HG03575 (cell line): ENCODE measurements at regions not wholly inside any gene's neighbourhood (a gene's known extent, or its start where the extent isn't known, plus 50 kb on each side); places are given as distances from the start of the nearest gene placed in this dataset.

Experiments used
- ATAC-seq: cut with Tn5 transposase; IDR thresholded peaks from one replicate; pipeline ENCODE4 v1.9.1; 2021; ENCODE audit not compliant: unreplicated experiment, insufficient number of reproducible peaks, low FRiP score; ENCODE audit errors: extremely low read depth

DNA sequence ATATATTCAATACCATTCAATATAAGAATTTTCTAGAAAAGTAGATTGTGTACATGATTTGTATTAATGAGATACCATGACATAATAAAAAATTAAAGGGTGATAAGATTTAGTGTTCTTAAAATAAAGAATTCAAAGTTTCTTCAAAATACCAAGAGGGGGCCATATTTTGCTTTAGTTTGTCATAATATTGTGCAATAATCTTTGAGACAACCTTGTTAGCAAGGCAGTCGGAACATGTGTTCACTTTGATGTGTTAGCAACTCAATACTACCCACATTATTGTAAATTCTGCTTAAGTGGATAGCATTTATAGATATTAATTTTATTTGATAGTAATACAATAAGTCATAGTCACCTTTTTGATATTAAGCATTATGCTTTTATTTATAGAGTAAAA is 241.3 kb upstream of the PDGFD start:
- no peak for ATAC-seq

DNA sequence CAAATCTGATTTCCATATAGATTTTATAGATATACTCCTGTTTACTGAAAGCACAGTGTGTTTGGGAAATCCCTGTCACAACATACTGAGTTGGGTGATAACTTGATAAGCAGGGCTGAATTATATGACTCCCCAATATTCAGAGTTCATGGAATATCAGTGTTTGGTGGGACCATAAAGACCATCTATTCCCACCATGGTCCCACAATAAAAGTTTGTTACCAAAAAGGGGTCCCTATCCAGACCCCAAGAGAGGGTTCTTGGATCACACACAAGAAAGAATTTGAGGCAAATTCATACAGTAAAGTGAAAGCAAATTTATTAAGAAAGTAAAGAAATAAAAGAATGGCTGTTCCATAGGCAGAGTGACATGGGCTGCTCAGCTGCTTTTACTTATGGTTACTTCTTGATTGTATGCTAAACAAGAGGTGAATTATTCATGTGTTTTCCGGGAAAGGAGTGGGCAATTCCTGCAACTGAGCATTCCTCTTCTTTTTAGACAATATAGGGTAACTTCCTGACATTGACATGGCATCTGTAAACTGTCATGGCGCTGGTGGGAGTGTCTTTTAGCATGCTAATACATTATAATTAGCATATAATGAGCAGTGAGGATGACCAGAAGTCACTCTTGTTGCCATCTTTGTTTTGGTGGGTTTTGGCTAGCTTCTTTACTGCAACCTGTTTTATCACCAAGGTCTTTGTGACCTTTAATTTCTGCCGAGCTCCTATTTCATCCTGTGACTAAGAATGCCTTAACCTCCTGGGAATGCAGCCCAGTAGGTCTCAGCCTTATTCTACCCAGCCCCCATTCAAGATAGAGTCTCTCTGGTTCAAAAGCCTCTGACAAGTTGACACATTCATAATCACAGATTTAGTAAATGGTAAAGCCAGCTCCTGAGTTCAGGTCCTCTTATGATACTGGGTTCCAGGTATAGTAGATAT is 240.6 kb upstream of the PDGFD start:
- no peak for ATAC-seq

DNA sequence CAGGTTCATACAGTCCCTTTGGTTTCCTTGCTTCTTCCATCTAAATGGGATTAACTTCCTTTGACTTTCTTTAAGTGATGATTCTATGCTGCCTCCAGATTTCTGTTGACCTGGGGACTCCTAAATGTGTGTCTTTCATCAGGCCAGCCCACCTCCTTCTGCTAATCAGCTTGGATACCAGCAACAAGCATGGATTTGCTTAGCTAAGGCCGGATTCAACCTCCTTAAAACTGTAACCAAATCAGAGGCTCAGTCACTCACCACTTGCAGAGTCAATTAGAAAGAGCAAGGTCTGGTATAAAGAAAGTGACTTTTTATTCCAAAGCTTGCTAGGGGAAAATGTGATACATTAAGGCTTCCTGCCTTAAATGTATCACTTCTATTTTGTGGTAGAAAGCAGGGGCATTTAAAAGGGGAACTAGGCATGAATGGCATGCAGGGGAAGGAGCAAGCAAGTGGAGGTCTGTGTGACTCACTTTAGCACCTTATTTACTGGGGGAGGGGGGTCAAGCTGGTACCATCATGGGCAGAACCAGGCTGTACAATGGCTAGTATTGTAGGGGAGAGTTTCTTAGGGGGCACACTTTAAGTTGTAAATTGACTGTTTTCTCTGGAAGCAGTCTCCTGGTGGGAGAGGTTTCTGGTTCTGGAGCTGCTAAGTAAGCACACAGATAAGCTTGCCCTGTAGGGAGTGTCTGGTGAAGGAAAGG is 239.0 kb upstream of the PDGFD start:
- ATAC-seq, result no peak

DNA sequence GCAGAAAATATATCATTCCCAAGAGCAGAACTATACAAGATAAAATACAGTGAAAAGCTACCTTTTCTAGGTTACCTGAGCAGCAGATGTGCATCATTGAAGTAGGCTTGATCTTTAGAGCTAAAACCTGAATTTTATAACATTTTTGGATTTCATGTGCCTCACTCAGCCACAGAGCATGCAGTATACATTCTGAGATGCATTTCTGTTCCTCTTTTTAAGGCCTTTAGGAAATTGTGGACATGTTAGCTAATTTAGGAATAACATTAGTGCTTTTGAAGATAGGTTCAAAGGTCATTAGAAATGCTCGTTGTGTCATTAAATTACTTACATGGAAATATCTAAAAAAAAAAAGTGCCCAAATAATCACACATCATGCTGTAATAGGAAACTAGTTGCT is 230.6 kb upstream of the PDGFD start:
- no peak for ATAC-seq

DNA sequence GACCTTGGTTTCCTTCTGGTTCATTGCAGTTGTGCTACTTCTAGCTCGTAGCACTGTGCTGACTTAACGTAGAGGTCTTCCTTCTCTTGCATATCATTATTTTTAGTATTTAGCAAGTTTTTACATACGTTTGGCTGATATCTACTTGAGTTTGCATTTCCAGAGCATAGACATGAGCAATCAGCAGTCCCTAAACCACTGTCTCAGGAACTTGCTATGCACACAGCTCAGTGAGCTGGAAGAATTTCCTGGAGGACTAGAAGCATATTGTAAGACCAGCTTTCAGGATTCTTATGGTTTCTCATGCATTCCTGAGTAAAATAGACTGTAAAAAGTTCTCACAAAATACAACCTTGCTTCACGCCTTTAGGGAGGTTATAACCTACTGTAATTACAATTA is 226.7 kb upstream of the PDGFD start:
- ATAC-seq, result no peak

DNA sequence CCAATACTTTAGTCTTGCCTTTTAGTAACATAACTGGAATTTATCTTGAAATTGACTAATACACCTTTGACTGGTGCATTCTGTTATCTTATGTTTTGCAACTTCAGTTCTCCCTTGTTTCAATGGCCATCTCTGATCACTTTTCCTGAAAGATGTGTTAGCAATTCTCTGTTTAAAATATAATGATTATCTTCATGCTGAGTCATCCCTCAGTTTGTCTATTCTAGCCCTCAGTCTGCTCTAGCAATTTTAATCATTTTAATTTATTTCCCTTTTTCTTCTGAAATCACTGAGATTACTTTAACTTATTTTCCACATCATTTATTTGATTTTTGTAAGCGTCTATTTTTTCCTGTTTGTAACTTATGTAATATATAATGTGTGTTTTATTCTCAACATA is 221.9 kb upstream of the PDGFD start:
- no peak for ATAC-seq

DNA sequence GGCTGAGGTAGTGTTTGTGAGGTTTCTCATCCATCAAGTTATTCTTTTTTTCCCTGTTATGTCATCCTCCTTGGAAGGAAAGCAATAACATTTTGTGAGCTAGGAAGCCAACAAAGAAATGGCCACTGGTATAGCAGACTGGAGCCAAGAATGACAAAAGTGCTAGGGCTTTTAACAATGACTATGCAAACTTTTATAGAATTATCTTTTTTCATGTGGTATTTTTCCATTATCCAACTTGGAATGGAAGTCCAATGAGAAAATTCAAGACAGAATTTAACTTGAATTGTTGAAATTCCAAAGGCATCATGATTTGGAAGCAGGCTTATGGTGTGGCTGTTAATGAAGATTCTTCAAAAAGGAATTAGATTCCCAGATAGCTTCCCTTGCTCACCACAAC is 216.4 kb upstream of the PDGFD start:
- ATAC-seq, result no peak

DNA sequence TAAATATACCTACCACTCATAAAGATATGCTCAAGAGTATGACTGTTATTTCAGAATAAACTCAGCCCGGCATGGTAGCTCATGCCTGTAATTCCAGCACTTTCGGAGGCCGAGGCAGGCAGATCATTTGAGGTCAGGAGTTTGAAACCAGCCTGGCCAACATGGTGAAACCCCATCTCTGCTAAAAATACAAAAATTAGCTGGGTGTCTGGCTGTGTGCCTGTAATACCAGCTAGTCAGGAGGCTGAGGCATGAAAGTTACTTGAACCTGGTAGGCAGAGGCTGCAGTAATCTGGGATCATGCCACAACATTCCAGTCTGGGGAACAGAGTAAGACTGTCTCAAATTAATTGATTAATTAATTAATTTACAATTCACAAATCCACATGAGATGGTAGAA is 208.2 kb upstream of the PDGFD start:
- ATAC-seq, result no peak

DNA sequence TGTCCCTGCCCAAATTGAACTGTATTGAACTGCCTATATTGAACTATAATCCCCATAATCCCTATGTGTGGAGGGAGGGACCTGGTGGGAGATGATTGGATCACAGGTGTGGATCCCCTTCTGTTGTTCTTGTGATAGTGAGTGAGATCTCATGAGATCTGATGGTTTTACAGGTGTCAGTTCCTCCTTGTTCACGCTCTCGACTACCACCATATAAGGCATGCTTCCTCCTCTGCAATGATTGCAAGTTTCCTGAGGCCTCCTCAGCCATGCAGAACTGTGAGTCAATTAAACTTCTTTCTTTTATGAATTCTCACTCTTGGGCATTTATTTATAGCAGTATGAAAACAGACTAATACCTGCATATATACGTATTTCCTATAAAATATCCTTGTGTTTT is 206.5 kb upstream of the PDGFD start:
- no peak for ATAC-seq

DNA sequence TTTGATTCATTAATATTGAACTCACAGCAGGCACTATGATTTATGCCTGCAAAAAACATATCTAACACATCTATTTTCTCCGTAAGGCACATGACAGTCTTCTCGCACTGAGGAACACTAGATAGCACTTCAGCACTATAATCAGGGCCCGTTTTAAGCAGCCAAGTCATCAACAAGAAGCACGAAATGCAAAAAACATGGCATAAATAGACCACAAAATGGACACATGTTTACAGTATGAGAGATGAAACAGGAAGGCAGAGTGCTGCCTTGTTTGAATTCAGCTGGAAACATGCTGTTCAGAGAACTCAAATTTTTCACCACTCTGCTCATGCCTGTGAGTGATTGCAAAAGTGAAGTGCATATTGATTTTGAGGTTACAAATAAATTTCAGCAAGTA is 205.8 kb upstream of the PDGFD start:
- ATAC-seq, result no peak

DNA sequence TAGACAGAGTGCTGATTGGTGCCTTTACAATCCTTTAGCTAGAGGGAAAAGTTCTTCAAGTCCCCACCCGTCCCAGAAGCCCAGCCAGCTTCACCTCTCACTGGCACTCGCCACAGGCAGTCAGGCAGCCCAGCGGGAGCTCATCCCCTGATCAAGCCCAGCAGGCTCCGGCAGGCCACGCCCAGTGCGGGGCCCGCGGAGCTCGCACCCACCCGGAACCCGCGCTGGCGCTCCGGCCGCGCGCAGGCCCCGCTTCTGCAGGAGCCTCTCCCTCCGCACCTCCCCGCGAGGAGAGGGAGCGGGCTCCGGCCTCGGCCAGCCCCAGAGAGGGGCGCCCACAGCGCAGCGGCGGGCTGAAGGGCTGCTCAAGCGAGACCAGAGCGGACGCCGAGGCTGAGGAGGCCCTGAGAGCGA is 202.4 kb upstream of the PDGFD start:
- ATAC-seq, result no peak

DNA sequence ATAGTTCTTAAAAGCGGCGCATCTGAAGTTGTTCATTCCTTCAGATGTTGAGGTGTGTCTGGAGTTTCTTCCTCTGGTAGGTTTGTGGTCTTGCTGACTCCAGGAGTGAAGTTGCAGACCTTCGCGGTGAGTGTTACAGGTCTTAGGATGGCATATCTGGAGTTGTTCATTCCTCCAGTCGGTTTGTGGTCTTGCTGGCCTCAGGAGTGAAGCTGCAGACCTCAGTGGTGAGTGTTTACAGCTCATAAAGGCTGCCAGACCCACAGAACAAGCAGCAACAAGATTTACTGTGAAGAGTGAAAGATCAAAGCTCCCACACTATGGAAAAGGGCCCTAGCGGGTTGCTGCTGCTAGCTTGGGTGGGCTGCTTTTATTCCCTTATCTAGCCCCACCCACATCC is 201.7 kb upstream of the PDGFD start:
- ATAC-seq, result no peak

DNA sequence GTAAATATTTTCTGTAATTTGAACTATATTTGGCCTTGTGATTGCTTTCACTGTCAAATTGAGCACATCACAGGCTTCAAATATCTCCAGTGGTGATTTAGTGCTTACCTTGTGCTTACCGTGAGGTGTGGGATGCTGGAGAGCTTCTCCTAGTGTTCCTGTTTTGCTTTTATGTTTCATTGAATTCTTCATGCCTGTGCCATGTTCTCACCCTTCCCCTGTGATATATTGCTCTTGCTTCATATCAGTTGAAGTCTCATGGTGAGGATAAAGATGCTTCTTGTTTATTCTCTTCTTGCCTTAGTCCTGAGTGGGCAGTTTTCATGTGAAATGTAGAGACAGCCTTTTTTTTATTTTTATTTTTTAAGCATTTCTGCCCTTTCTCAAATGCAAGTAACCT is 198.0 kb upstream of the PDGFD start:
- ATAC-seq, result no peak

DNA sequence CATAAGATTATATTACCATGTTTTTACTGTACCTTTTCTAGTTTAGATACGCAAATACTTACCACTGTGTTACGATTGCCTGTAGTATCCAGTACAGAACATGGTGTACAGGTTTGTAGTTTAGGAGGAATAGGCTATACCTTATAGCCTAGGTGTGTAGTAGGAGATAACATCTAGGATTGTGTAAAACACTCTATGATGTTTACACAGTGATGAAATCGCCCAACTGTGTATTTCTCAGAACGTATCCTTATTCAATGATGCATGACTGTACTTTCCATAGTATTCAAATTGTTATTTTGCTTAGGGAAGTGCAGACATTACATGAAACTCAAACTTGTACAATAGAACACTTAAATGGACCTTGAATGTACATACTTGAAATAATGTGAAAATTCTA is 188.1 kb upstream of the PDGFD start:
- ATAC-seq, result no peak

DNA sequence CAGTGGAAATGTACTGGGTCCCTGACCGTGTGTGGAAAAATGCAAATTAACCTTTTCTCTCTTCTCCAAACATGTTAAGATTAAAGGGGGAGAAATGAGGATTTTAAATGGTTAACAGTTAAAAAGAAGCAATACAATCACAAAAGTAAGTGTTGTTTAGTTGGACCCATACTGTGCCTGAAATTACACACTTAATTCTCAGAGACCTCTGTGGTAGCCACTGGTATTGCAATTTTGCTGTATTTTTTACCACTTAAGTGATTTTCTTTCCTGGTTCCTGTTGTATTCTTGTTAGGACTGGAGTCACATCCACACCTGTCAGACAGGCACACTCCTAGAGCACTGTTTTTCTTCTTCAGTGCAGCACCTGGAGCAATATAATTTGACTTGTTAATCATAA is 179.6 kb upstream of the PDGFD start:
- ATAC-seq, result no peak

DNA sequence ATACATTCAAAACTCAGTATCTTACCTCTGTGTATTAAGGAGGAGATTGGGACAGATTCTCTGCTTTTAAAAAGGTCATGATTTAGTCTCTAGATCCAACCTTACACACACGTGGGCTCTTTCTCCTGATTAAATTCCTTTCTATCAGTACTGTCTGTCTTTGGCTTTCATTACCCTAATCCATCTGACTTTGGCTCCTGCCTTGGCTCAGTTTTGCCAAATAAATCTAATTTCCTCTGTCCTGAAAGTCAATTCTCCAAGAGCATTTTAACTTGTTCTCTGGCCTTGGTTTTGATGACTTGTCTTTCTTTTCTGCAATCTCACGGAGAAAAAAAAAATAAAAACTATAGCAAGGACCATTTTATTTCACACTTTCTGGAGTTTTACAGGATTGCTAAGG is 176.6 kb upstream of the PDGFD start:
- ATAC-seq, result no peak

DNA sequence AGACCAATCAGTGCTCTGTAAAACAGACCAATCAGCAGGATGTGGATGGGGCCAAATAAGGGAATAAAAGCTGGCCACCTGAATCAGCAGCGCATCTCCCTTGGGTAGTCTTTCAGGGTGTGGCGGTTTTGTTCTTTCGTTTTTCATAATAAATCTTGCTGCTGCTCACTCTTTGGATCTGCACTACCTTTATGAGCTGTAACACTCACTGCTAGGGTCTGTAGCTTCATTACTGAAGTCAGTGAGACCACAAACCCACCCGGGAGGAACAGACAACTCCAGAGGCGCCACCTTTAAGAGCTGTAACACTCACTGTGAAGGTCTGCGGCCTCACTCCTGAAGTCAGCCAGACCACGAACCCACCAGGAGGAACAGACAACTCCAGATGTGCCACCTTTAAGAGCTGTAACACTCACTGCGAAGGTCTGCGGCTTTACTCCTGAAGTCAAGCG is 175.5 kb upstream of the PDGFD start:
- ATAC-seq, result no peak

DNA sequence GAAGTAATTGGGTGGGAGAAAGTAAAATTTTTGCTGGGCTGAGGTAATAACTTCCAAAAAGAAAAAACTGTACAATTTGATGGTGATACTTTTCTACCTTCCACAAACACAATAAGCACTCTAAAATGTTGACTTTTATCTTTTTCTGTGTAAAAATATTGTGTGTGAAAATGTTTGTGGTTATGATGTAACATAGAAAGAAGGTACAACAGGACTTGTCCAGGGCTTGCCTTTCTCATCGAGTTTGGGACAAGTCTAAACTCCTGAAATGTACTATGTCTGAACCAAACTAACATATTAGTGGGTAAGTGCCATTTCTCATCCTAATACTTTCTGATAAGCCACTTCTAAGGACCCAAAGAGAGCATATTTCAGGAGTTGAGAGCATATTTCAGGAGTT is 174.2 kb upstream of the PDGFD start:
- no peak for ATAC-seq

DNA sequence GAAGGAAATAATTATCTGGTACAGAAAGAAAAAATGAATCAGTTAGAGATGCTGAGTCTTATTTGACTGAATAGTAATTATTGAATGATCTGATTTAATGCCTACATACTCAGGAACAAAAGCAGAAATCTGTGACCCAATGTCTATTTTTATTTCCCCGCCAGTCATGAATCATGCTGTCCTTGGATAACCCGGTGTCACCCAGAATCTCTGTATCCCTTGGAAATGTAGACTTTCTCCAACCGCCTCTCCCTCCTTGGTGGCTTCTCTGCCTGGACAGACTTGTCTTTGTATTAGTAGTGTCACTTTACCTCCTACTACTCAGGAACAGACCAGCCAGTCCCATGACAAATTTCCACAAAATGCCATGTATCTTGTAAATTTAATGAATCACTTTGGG is 173.3 kb upstream of the PDGFD start:
- no peak for ATAC-seq

DNA sequence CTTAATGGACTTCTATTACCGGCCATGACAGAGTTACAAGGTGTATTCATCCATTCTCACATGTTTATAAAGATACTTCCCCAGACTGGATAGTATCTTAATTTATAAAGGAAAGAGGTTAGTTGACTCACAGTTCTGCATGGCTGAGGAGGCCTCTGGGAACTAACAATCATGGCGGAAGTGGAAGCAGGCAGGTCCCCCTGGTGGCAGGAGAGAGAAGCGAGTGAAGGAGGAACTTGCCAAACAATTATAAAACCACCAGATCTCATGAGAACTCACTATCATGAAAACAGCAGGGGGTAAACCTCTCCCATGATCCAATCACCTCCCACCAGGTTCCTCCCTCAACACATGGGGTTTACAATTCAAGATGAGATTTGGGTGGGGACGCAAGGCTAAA is 170.0 kb upstream of the PDGFD start:
- no peak for ATAC-seq
